ENCODE measurements at regions not wholly inside any gene's neighbourhood (a gene's known extent, or its start where the extent isn't known, plus 50 kb on each side); places are given as distances from the start of the nearest gene placed in this dataset.

DNA sequence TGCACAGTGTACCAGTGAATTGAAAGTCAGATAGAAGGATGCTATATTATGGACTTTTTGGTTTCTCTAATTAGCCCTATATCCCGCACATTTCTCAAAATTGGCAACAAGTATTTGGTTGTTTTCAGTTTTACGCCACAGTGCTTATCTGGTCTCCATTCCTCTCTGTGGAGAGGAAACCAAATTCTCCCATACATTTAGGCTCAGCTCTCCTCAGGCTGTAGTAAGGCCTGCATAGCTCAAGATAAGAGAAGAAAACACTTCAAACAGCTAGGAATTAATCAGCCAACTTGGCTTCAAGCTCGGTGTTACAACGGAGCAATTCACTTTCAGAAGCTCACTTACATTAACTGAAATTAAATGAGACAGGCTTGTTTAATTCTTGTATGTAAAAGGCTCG, 263.2 kb downstream of the PDHA2 start:
- TF ChIP-seq, protein P1, sequence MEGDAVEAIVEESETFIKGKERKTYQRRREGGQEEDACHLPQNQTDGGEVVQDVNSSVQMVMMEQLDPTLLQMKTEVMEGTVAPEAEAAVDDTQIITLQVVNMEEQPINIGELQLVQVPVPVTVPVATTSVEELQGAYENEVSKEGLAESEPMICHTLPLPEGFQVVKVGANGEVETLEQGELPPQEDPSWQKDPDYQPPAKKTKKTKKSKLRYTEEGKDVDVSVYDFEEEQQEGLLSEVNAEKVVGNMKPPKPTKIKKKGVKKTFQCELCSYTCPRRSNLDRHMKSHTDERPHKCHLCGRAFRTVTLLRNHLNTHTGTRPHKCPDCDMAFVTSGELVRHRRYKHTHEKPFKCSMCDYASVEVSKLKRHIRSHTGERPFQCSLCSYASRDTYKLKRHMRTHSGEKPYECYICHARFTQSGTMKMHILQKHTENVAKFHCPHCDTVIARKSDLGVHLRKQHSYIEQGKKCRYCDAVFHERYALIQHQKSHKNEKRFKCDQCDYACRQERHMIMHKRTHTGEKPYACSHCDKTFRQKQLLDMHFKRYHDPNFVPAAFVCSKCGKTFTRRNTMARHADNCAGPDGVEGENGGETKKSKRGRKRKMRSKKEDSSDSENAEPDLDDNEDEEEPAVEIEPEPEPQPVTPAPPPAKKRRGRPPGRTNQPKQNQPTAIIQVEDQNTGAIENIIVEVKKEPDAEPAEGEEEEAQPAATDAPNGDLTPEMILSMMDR (IDR thresholded peaks at IDR 0.05; ENCODE audit: low read depth, low read length, missing input control), result no peak
- TF ChIP-seq, protein P2, sequence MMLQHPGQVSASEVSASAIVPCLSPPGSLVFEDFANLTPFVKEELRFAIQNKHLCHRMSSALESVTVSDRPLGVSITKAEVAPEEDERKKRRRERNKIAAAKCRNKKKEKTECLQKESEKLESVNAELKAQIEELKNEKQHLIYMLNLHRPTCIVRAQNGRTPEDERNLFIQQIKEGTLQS (IDR thresholded peaks at IDR 0.05), result no peak
- TF ChIP-seq RAD21 (IDR thresholded peaks at IDR 0.05) (no peak), FOXA1 (IDR thresholded peaks at IDR 0.05) (no peak), SP1 (IDR thresholded peaks at IDR 0.05) (no peak), YY1 (IDR thresholded peaks at IDR 0.05) (no peak), JUND (IDR thresholded peaks at IDR 0.05) (no peak)
- TF ChIP-seq, protein P3, sequence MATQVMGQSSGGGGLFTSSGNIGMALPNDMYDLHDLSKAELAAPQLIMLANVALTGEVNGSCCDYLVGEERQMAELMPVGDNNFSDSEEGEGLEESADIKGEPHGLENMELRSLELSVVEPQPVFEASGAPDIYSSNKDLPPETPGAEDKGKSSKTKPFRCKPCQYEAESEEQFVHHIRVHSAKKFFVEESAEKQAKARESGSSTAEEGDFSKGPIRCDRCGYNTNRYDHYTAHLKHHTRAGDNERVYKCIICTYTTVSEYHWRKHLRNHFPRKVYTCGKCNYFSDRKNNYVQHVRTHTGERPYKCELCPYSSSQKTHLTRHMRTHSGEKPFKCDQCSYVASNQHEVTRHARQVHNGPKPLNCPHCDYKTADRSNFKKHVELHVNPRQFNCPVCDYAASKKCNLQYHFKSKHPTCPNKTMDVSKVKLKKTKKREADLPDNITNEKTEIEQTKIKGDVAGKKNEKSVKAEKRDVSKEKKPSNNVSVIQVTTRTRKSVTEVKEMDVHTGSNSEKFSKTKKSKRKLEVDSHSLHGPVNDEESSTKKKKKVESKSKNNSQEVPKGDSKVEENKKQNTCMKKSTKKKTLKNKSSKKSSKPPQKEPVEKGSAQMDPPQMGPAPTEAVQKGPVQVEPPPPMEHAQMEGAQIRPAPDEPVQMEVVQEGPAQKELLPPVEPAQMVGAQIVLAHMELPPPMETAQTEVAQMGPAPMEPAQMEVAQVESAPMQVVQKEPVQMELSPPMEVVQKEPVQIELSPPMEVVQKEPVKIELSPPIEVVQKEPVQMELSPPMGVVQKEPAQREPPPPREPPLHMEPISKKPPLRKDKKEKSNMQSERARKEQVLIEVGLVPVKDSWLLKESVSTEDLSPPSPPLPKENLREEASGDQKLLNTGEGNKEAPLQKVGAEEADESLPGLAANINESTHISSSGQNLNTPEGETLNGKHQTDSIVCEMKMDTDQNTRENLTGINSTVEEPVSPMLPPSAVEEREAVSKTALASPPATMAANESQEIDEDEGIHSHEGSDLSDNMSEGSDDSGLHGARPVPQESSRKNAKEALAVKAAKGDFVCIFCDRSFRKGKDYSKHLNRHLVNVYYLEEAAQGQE (IDR thresholded peaks at IDR 0.05), result no peak
- TF ChIP-seq, protein P4, sequence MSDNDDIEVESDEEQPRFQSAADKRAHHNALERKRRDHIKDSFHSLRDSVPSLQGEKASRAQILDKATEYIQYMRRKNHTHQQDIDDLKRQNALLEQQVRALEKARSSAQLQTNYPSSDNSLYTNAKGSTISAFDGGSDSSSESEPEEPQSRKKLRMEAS (IDR thresholded peaks at IDR 0.05), result no peak
- TF ChIP-seq, protein P5, sequence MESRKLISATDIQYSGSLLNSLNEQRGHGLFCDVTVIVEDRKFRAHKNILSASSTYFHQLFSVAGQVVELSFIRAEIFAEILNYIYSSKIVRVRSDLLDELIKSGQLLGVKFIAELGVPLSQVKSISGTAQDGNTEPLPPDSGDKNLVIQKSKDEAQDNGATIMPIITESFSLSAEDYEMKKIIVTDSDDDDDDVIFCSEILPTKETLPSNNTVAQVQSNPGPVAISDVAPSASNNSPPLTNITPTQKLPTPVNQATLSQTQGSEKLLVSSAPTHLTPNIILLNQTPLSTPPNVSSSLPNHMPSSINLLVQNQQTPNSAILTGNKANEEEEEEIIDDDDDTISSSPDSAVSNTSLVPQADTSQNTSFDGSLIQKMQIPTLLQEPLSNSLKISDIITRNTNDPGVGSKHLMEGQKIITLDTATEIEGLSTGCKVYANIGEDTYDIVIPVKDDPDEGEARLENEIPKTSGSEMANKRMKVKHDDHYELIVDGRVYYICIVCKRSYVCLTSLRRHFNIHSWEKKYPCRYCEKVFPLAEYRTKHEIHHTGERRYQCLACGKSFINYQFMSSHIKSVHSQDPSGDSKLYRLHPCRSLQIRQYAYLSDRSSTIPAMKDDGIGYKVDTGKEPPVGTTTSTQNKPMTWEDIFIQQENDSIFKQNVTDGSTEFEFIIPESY (IDR thresholded peaks at IDR 0.05), result no peak

Measured in liver (tissue), 3 donors.